Endodermal cell (in vitro differentiated cells): ENCODE measurements at regions not wholly inside any gene's neighbourhood (a gene's known extent, or its start where the extent isn't known, plus 50 kb on each side); places are given as distances from the start of the nearest gene placed in this dataset.
"Not testable (repeated sequence)": the region's sequence is repeated elsewhere in the genome, so short reads cannot be mapped to it uniquely, and the experiment has no call there.

Experiments used
- DNase-seq: peaks from one replicate; pipeline ENCODE4 v3.0.0-alpha.2; 2017
- H3K27ac ChIP-seq: 2 replicates; pipeline ENCODE4 v1.5.1; 2013; ENCODE audit warnings: mild to moderate bottlenecking, low read depth, low read length, moderate library complexity
- H3K27me3 ChIP-seq: 2 replicates; pipeline ENCODE4 v1.6.1; 2013; ENCODE audit warnings: mild to moderate bottlenecking, low read length, moderate library complexity; ENCODE audit not compliant: insufficient read depth, control insufficient read depth, poor library complexity, severe bottlenecking
- H3K36me3 ChIP-seq: 2 replicates; pipeline ENCODE4 v1.7.0; 2013; ENCODE audit warnings: mild to moderate bottlenecking, low read length, moderate library complexity; ENCODE audit not compliant: control insufficient read depth, insufficient read depth
- H3K4me1 ChIP-seq: one replicate; pipeline ENCODE4 v1.7.0; 2013; ENCODE audit warnings: low read length; ENCODE audit not compliant: control insufficient read depth, insufficient read depth
- H3K4me3 ChIP-seq: 2 replicates; pipeline ENCODE4 v1.5.1; 2013; ENCODE audit warnings: mild to moderate bottlenecking, low read length, moderate library complexity
- H3K9ac ChIP-seq: 2 replicates; pipeline ENCODE4 v1.6.1; 2013; ENCODE audit warnings: mild to moderate bottlenecking, low read length, moderate library complexity; ENCODE audit not compliant: poor library complexity, severe bottlenecking; ENCODE audit errors: extremely low read depth
- H3K9me3 ChIP-seq: 2 replicates; pipeline ENCODE4 v1.6.1; 2013; ENCODE audit warnings: mild to moderate bottlenecking, low read length, moderate library complexity; ENCODE audit not compliant: control insufficient read depth
- H3K27ac Mint-ChIP-seq: 2 replicates; pipeline ENCODE4 v1.8.0; 2020; ENCODE audit warnings: mixed read lengths
- H3K27me3 Mint-ChIP-seq: 2 replicates; pipeline ENCODE4 v1.8.0; 2021; ENCODE audit warnings: mild to moderate bottlenecking, mixed read lengths; ENCODE audit not compliant: insufficient read depth
- H3K36me3 Mint-ChIP-seq: 2 replicates; pipeline ENCODE4 v1.8.0; 2020; ENCODE audit warnings: low read depth, mixed read lengths
- H3K4me1 Mint-ChIP-seq: 2 replicates; pipeline ENCODE4 v1.8.0; 2020; ENCODE audit warnings: mixed read lengths
- H3K4me3 Mint-ChIP-seq: 2 replicates; pipeline ENCODE4 v1.8.0; 2020; ENCODE audit warnings: mild to moderate bottlenecking, moderate library complexity, mixed read lengths
- H3K9me3 Mint-ChIP-seq: 2 replicates; pipeline ENCODE4 v1.8.0; 2020; ENCODE audit warnings: mild to moderate bottlenecking, mixed read lengths
- CTCF ChIP-seq: fragments of 200-600 bp; sonication (generic); conservative IDR thresholded peaks from 2 replicates; pipeline ENCODE4 v1.5.0; 2021; ENCODE audit warnings: antibody characterized with exemption, mild to moderate bottlenecking
- WGBS, 2 experiments: methylation state at CpG; one replicate each; pipeline versions ENCODE4 v1.1.5 to v1.1.7; 2013; ENCODE audit warnings: missing lambda C conversion rate in 2 of 2, mixed read lengths in 1 of 2; ENCODE audit not compliant: insufficient coverage in 1 of 2, insufficient read length in 1 of 2; 5-methylcytosine and 5-hydroxymethylcytosine counted together

DNA sequence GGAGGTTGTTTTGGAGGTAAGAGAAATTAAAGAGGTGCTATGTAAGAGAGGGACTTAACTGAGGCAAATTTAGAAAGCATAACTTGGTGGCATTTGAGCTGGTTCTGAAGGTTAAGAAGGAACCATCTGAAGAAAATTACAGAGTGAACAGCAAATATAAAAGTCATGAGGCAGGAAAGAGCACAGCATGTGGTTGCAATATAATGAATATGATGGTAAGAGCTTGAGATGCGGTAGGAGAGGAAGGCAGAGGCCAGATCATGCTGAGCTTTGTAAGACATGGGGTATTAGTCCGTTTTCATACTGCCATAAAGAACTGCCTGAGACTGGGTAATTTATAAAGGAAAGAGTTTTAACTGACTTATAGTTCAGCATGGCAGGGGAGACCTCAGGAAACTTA is 279.1 kb downstream of the UTRN start:
- no peak for DNase-seq
- Histone ChIP-seq H3K36me3 (peaks cover 26% of the 10 kb centered on the region), H3K27me3 (no peaks in the 10 kb centered on the region), H3K9me3 (no peaks in the 10 kb centered on the region), H3K4me3 (no peak overlapping the region), H3K4me1 (no peaks in the 10 kb centered on the region), H3K27ac (no peak overlapping the region), H3K9ac (no peak overlapping the region)
- no peak for TF ChIP-seq CTCF
- Mint-ChIP-seq H3K4me1 (no peaks in the 10 kb centered on the region), H3K27ac (no peak overlapping the region), H3K36me3 (peaks cover 10% of the 10 kb centered on the region), H3K27me3 (no peaks in the 10 kb centered on the region), H3K9me3 (no peaks in the 10 kb centered on the region), H3K4me3 (no peak overlapping the region)
- 92 to 100% methylated on average over 2 of the region's 2 CpGs for WGBS, 2 experiments

DNA sequence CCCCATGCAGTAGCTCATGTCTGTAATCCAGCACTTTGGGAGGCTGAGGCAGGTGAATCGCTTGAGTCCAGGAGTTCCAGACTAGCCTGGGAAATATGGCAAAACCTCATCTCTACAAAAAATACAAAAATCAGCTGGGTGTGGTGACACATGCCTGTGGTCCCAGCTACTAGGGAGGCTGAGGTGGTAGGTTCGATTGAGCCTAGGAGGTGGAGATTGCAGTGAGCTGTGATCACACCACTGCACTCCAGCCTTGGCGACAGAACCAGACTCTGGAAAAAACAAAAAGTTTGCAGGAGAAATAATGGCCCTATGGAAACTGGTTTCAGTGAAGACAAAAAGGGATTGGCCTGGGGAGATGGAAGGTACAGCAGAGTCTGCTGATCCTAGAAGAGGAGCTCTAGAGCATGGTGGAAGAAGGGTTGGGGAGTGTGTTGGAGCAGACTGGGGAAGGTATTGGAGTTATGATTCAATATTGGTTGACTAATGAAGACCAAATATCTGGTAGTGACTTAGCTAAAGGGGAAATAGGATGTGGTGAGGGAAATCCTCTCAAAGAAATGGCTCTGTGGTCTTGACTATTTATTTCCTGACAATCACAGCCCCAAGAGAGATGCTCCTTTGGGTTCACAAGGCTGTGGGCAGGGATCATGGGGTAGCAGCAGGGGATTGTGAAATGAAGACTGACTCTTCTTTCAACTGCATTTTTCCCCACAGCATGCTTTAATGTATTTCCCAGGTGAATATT is 281.9 kb downstream of the UTRN start:
- no peak overlapping the region for H3K4me3 Mint-ChIP-seq
- peaks cover 6% of the 10 kb centered on the region for H3K4me1 Mint-ChIP-seq
- H3K9me3 Mint-ChIP-seq, result no peaks in the 10 kb centered on the region
- Histone ChIP-seq H3K4me3 (no peak overlapping the region), H3K27me3 (no peaks in the 10 kb centered on the region), H3K9ac (no peak overlapping the region), H3K27ac (no peak overlapping the region), H3K9me3 (no peaks in the 10 kb centered on the region), H3K4me1 (no peaks in the 10 kb centered on the region), H3K36me3 (peaks cover 18% of the 10 kb centered on the region)
- no peak for TF ChIP-seq CTCF
- peaks cover 13% of the 10 kb centered on the region for H3K36me3 Mint-ChIP-seq
- no peaks in the 10 kb centered on the region for H3K27me3 Mint-ChIP-seq
- 92 to 93% methylated on average over 2 to 3 of the region's 3 CpGs for WGBS, 2 experiments
- no peak for DNase-seq
- H3K27ac Mint-ChIP-seq, result no peak overlapping the region

GRCh38 chr6:144568241-144568640 is 283.1 kb downstream of the UTRN start:
- TF ChIP-seq CTCF, result no peak
- Mint-ChIP-seq H3K4me1 (peaks cover 7% of the 10 kb centered on the region), H3K27ac (no peak overlapping the region), H3K27me3 (no peaks in the 10 kb centered on the region), H3K4me3 (no peak overlapping the region), H3K9me3 (peaks cover 3% of the 10 kb centered on the region), H3K36me3 (peaks cover 15% of the 10 kb centered on the region)
- no peak for DNase-seq
- Histone ChIP-seq H3K4me3 (no peak overlapping the region), H3K9ac (no peak overlapping the region), H3K4me1 (no peaks in the 10 kb centered on the region), H3K27ac (no peak overlapping the region), H3K9me3 (no peaks in the 10 kb centered on the region), H3K27me3 (no peaks in the 10 kb centered on the region), H3K36me3 (peaks cover 10% of the 10 kb centered on the region)
- WGBS, 2 experiments, result 93 to 97% methylated on average over 5 to 8 of the region's 8 CpGs

- H3K9me3 Mint-ChIP-seq, H3K27ac ChIP-seq, H3K4me1 Mint-ChIP-seq, H3K27me3 ChIP-seq, H3K36me3 ChIP-seq, DNase-seq, H3K4me3 Mint-ChIP-seq, H3K27ac Mint-ChIP-seq, H3K9me3 ChIP-seq, H3K9ac ChIP-seq, H3K4me3 ChIP-seq, H3K4me1 ChIP-seq, H3K27me3 Mint-ChIP-seq: not testable (repeated sequence)
- 60 to 100% methylated on average over 1 of the region's 1 CpG for WGBS, 2 experiments
- H3K36me3 Mint-ChIP-seq, result peaks cover 20% of the 10 kb centered on the region
Observed at GRCh38 chr6:144572541-144572940, 287.4 kb downstream of the UTRN start.
